Gastroesophageal sphincter (tissue), 4 donors: ENCODE measurements at regions not wholly inside any gene's neighbourhood (a gene's known extent, or its start where the extent isn't known, plus 50 kb on each side); places are given as distances from the start of the nearest gene placed in this dataset.

Experiments used
- ATAC-seq: fragments of 150-250 bp; one replicate; pipeline ENCODE4 v1.9.1; 2016; ENCODE audit warnings: mild to moderate bottlenecking, moderate library complexity
- H3K27ac ChIP-seq, 4 donors: fragments of 200-600 bp; sonication (generic) in 3 of 4; 1 replicate in 3 of 4; 2 replicates in 1 of 4; pipeline ENCODE4 v1.5.1; 2016 to 2019
- H3K27me3 ChIP-seq: fragments of 200-600 bp; sonication (generic); one replicate; pipeline ENCODE4 v1.5.1; 2019
- H3K36me3 ChIP-seq, 2 donors: fragments of 200-600 bp; sonication (generic); one replicate each; pipeline ENCODE4 v1.5.1; 2019; ENCODE audit warnings: control low read depth in 1 of 2
- H3K4me1 ChIP-seq, 3 donors: fragments of 200-600 bp; sonication (generic); 1 replicate in 2 of 3; 2 replicates in 1 of 3; pipeline ENCODE4 v1.5.1; 2016 to 2019; ENCODE audit warnings: control low read depth in 2 of 3
- H3K4me3 ChIP-seq, 2 donors: fragments of 200-600 bp; sonication (generic); one replicate each; pipeline ENCODE4 v1.5.1; 2019; ENCODE audit warnings: mild to moderate bottlenecking in 1 of 2, moderate library complexity in 1 of 2
- H3K9me3 ChIP-seq, 3 donors: fragments of 200-600 bp; sonication (generic); one replicate each; pipeline ENCODE4 v1.5.1; 2017 to 2019; ENCODE audit warnings: control low read depth in 2 of 3
- EP300 ChIP-seq: sonication (generic); formaldehyde crosslinking; IDR thresholded peaks from one replicate; pipeline ENCODE4 v1.6.1; 2017; ENCODE audit warnings: antibody characterized with exemption, mild to moderate bottlenecking
- POLR2A ChIP-seq, 2 donors: fragments of 450-650 bp; IDR thresholded peaks; one replicate each; pipeline ENCODE4 v1.6.1; 2017; ENCODE audit warnings: antibody characterized with exemption in 2 of 2, mild to moderate bottlenecking in 2 of 2, moderate library complexity in 1 of 2
- POLR2AphosphoS5 ChIP-seq: sonication (generic); formaldehyde crosslinking; IDR thresholded peaks from one replicate; pipeline ENCODE4 v1.6.1; 2017; ENCODE audit warnings: antibody characterized with exemption
- WGBS, 2 donors: methylation state at CpG; one replicate each; pipeline ENCODE4 v1.1.5; 2018; ENCODE audit warnings: low coverage in 1 of 2; 5-methylcytosine and 5-hydroxymethylcytosine counted together
- TF ChIP-seq, protein P1 (sequence below), 4 experiments: fragments of 200-600 bp in 2 of 4; fragments of 450-650 bp in 2 of 4; sonication (generic) in 1 of 4; IDR thresholded peaks; one replicate each; pipeline ENCODE4 v1.5.1; 2017 to 2019; ENCODE audit warnings: antibody characterized with exemption in 4 of 4, mild to moderate bottlenecking in 2 of 4, moderate library complexity in 2 of 4

DNA sequence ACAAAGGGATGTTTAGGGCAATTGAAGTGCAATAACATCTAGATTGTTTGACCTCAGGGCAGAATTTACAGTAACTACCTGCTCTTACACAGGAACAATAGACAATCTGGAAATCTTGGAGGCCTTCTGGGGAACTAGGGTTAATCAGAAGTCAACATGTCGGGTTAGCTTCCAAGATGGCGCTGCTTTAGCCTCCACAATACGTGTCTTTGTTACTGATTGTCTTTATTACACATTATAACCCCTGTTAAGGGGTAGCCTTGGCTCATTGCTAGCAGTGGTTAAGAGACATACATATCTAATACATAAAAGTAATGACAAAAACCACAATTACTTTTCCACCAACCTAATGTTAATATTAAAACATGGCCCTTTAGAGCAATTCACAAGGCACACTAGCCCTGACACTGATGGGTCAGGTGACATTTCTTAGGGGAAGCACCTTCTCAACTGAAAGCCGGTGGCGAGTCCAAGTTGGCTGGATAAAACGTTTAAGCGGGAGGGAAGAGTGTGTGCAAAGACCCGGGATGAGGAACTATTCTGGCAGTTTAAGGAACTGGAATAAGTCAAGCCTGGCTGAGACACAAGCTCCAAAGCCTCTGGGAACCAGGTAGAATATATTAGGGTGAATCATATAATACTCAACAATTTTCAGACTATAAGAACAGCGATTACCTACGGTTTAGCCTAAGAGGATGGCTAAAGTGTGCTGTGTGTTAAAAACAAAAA lies 236.9 kb downstream of the BCAS1 start:
- Histone ChIP-seq H3K9me3 (no peaks in the 10 kb centered on the region), H3K36me3 (no peaks in the 10 kb centered on the region), H3K4me3 (no peak overlapping the region), H3K27ac (no peak overlapping the region), H3K4me1 (peaks cover 3 to 24% (median 9%) of the 10 kb centered on the region in 3 donors), H3K27me3 (no peaks in the 10 kb centered on the region)
- WGBS, 2 donors = 76 to 77% methylated on average over 10 of the region's 10 CpGs
- TF ChIP-seq EP300 = no peak
- TF ChIP-seq POLR2A (IDR thresholded peaks at IDR 0.05) = no peak
- no peak for TF ChIP-seq POLR2AphosphoS5
- TF ChIP-seq, protein P1, sequence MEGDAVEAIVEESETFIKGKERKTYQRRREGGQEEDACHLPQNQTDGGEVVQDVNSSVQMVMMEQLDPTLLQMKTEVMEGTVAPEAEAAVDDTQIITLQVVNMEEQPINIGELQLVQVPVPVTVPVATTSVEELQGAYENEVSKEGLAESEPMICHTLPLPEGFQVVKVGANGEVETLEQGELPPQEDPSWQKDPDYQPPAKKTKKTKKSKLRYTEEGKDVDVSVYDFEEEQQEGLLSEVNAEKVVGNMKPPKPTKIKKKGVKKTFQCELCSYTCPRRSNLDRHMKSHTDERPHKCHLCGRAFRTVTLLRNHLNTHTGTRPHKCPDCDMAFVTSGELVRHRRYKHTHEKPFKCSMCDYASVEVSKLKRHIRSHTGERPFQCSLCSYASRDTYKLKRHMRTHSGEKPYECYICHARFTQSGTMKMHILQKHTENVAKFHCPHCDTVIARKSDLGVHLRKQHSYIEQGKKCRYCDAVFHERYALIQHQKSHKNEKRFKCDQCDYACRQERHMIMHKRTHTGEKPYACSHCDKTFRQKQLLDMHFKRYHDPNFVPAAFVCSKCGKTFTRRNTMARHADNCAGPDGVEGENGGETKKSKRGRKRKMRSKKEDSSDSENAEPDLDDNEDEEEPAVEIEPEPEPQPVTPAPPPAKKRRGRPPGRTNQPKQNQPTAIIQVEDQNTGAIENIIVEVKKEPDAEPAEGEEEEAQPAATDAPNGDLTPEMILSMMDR (IDR thresholded peaks at IDR 0.05) = no peak
- no peak for ATAC-seq

DNA sequence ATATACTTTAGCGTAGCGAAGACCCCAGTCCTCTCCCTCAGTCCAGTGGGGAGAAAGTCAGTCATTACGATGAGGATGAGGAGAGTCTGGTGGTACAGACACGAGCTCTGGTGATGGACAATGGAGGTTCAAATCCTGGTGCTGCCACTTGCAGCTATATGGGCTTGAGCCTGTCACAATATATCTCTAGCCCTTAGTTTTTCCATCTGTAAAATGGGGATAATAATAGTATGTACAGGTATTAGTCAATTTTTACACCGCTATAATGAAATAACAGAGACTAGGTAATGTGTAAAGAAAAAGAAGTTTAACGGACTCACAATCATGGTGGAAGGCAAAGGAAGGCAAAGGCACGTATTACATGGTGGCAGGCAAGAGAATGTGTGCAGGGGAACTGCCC lies 237.9 kb downstream of the BCAS1 start:
- 87 to 98% methylated on average over 3 to 7 of the region's 7 CpGs for WGBS, 2 donors
- no peak for ATAC-seq
- H3K27ac ChIP-seq = no peak overlapping the region

DNA sequence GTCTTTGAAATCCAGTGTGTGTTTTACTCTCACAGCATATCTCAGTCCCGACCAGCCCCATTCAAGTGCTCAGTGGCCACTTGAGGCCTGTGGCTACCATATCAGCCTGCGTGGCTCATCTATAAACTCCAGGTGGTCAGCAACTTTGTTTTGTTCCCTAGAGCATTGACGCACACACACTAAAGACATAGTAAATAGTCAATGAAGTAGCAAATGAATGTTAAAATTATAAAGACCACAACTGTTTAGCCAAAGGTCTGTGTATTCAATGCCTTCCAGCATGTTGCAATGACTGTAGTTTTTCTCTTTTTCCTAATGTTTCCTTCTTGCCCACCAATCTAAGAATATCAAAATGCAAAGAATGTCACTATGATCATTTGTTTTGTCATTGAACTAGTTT lies 238.2 kb upstream of the ZNF217 start:
- Histone ChIP-seq H3K4me1 (peaks cover 3 to 40% (median 15%) of the 10 kb centered on the region in 3 donors), H3K27me3 (no peaks in the 10 kb centered on the region), H3K9me3 (no peaks in the 10 kb centered on the region), H3K4me3 (no peak overlapping the region), H3K36me3 (no peaks in the 10 kb centered on the region), H3K27ac (no peak overlapping the region)
- WGBS, 2 donors = 83 to 88% methylated on average over 3 of the region's 3 CpGs
- ATAC-seq = no peak
- TF ChIP-seq, protein P1 (IDR thresholded peaks at IDR 0.05) = no peak
- no peak for TF ChIP-seq POLR2AphosphoS5

More for the DNA sequence above, 237.9 kb downstream of the BCAS1 start:
- Histone ChIP-seq H3K4me3 (no peak overlapping the region), H3K36me3 (no peaks in the 10 kb centered on the region), H3K9me3 (no peaks in the 10 kb centered on the region), H3K27me3 (no peaks in the 10 kb centered on the region), H3K4me1 (peaks cover 3 to 34% (median 11%) of the 10 kb centered on the region in 3 donors)
- TF ChIP-seq, protein P1 (IDR thresholded peaks at IDR 0.05) = no peak
- TF ChIP-seq EP300 (no peak), POLR2A (IDR thresholded peaks at IDR 0.05) (no peak), POLR2AphosphoS5 (no peak)

DNA sequence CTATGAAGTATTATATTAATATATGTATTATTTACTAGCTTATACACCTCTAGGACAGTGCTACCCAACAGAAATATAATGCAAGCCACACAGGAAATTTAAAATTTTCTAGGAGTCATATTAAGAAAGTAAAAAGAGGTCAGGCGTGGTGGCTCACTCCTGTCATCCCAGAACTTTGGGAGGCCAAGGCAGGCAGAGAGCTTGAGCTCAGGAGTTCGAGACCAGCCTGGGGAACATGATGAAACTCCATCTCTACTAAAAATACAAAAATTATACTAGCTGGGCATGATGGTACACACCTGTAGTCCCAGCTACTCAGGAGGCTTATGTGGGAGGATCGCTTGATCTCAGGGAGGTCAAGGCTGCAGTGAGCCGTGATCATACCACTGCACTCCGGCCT lies 237.6 kb upstream of the ZNF217 start:
- no peak for ATAC-seq
- TF ChIP-seq, protein P1 (IDR thresholded peaks at IDR 0.05) = no peak
- TF ChIP-seq POLR2A (IDR thresholded peaks at IDR 0.05) (no peak), POLR2AphosphoS5 (no peak), EP300 (no peak)
- Histone ChIP-seq H3K27ac (no peak overlapping the region), H3K9me3 (no peaks in the 10 kb centered on the region), H3K36me3 (no peaks in the 10 kb centered on the region), H3K27me3 (no peaks in the 10 kb centered on the region), H3K4me3 (no peak overlapping the region), H3K4me1 (peaks cover 3 to 40% (median 15%) of the 10 kb centered on the region in 3 donors)
- 94 to 100% methylated on average over 4 of the region's 5 CpGs for WGBS, 2 donors
